GM23338 (cell line): ENCODE measurements at regions not wholly inside any gene's neighbourhood (a gene's known extent, or its start where the extent isn't known, plus 50 kb on each side); places are given as distances from the start of the nearest gene placed in this dataset.

Experiments
- CTCF ChIP-seq, 2 experiments: fragments of 200-600 bp in 1 of 2; sonication (generic) in 1 of 2; conservative IDR thresholded peaks; 2 replicates each; pipeline versions ENCODE4 v1.5.1 to v1.6.1; 2016 to 2017; ENCODE audit warnings: antibody characterized with exemption in 2 of 2, low read depth in 2 of 2, mild to moderate bottlenecking in 2 of 2, moderate library complexity in 1 of 2
- JUNB ChIP-seq: IDR thresholded peaks from one replicate; pipeline ENCODE4 v1.6.1; 2016; ENCODE audit warnings: antibody characterized with exemption; ENCODE audit not compliant: unreplicated experiment

- TF ChIP-seq JUNB (no peak), CTCF (conservative IDR thresholded peaks at IDR 0.05; ENCODE audit: low read depth in 2 of 2) (no peak)
These were observed 338.2 kb upstream of the NAV3 start for GRCh38 chr12:77492536-77492935.
